Mesendoderm (in vitro differentiated cells): ENCODE measurements at regions not wholly inside any gene's neighbourhood (a gene's known extent, or its start where the extent isn't known, plus 50 kb on each side); places are given as distances from the start of the nearest gene placed in this dataset.
A peak's percentile ranks its signal among the peaks of the same experiment; 100 is the strongest.

Experiments used
- DNase-seq: peaks from one replicate; pipeline ENCODE4 v3.0.0; 2013
- H2AK5ac ChIP-seq: 2 replicates; pipeline ENCODE4 v1.6.1; 2013; ENCODE audit warnings: low read length, inconsistent platforms
- H2BK120ac ChIP-seq: 2 replicates; pipeline ENCODE4 v1.6.1; 2013; ENCODE audit warnings: low read depth, mild to moderate bottlenecking, low read length, moderate library complexity, mixed read lengths
- H2BK15ac ChIP-seq: replicated peaks from 2 replicates; pipeline ENCODE4 v1.6.1; 2013; ENCODE audit warnings: low read depth, mild to moderate bottlenecking, moderate library complexity
- H2BK5ac ChIP-seq: 2 replicates; pipeline ENCODE4 v1.6.1; 2013; ENCODE audit warnings: low read length, inconsistent platforms
- H3K18ac ChIP-seq: 2 replicates; pipeline ENCODE4 v1.6.1; 2013; ENCODE audit warnings: mild to moderate bottlenecking, low read length, mixed read lengths
- H3K23ac ChIP-seq: one replicate; pipeline ENCODE4 v1.6.1; 2013; ENCODE audit warnings: low read length
- H3K27ac ChIP-seq: 2 replicates; pipeline ENCODE4 v1.5.1; 2013; ENCODE audit warnings: low read depth, mild to moderate bottlenecking, inconsistent platforms, low read length, moderate library complexity
- H3K27me3 ChIP-seq: 2 replicates; pipeline ENCODE4 v1.6.1; 2013; ENCODE audit warnings: low read length, control low read depth, mild to moderate bottlenecking, inconsistent platforms; ENCODE audit not compliant: insufficient read depth, poor library complexity
- H3K36me3 ChIP-seq: 2 replicates; pipeline ENCODE4 v1.6.1; 2013; ENCODE audit warnings: low read length, inconsistent platforms; ENCODE audit not compliant: control insufficient read depth, insufficient read depth
- H3K4ac ChIP-seq: one replicate; pipeline ENCODE4 v1.6.1; 2013; ENCODE audit warnings: low read depth, mild to moderate bottlenecking, low read length, moderate library complexity
- H3K4me1 ChIP-seq: 2 replicates; pipeline ENCODE4 v1.6.1; 2013; ENCODE audit warnings: low read depth, low read length, inconsistent platforms; ENCODE audit not compliant: control insufficient read depth
- H3K4me2 ChIP-seq: 2 replicates; pipeline ENCODE4 v1.6.1; 2013; ENCODE audit warnings: low read length
- H3K4me3 ChIP-seq: 2 replicates; pipeline ENCODE4 v1.5.1; 2013; ENCODE audit warnings: mild to moderate bottlenecking, low read length
- H3K56ac ChIP-seq: one replicate; pipeline ENCODE4 v1.6.1; 2013; ENCODE audit warnings: low read length
- H3K79me1 ChIP-seq: 2 replicates; pipeline ENCODE4 v1.6.1; 2013; ENCODE audit warnings: low read length, inconsistent platforms
- H3K79me2 ChIP-seq: 2 replicates; pipeline ENCODE4 v1.6.1; 2013; ENCODE audit warnings: mild to moderate bottlenecking, low read length; ENCODE audit not compliant: control insufficient read depth, insufficient read depth
- H3K9ac ChIP-seq: 2 replicates; pipeline ENCODE4 v1.6.1; 2013; ENCODE audit warnings: low read length, inconsistent platforms
- H4K5ac ChIP-seq: one replicate; pipeline ENCODE4 v1.6.1; 2013; ENCODE audit warnings: low read length
- H4K8ac ChIP-seq: one replicate; pipeline ENCODE4 v1.6.1; 2013; ENCODE audit warnings: low read depth, mild to moderate bottlenecking, control low read depth, low read length, moderate library complexity
- WGBS: extraction: QIAGEN DNeasy Blood & Tissue Kit; methylation state at CpG from one replicate; pipeline ENCODE4 v1.1.7; 2013; ENCODE audit warnings: low lambda C conversion rate, missing lambda C conversion rate; ENCODE audit not compliant: insufficient coverage; ENCODE audit errors: extremely low coverage; 5-methylcytosine and 5-hydroxymethylcytosine counted together

GRCh38 chr16:86354641-86355513 is 155.4 kb upstream of the FOXF1 start:
- Histone ChIP-seq H3K56ac (no peak overlapping the region), H3K79me2 (no peaks in the 10 kb centered on the region), H3K4me2 (no peak overlapping the region), H3K18ac (no peak overlapping the region), H3K27ac (no peak overlapping the region), H2BK5ac (no peak overlapping the region), H3K4me1 (peaks cover 6% of the 10 kb centered on the region), H3K23ac (no peak overlapping the region), H4K8ac (no peak overlapping the region), H4K5ac (no peak overlapping the region), H3K9ac (no peak overlapping the region), H3K36me3 (no peaks in the 10 kb centered on the region), H2BK120ac (no peak overlapping the region), H3K27me3 (no peaks in the 10 kb centered on the region), H2BK15ac (no peak overlapping the region), H3K4me3 (no peak overlapping the region), H2AK5ac (no peak overlapping the region), H3K4ac (no peak overlapping the region), H3K79me1 (no peaks in the 10 kb centered on the region)
- WGBS, result no CpG with 5 or more reads among the region's 7 CpGs
- no peak for DNase-seq

DNA sequence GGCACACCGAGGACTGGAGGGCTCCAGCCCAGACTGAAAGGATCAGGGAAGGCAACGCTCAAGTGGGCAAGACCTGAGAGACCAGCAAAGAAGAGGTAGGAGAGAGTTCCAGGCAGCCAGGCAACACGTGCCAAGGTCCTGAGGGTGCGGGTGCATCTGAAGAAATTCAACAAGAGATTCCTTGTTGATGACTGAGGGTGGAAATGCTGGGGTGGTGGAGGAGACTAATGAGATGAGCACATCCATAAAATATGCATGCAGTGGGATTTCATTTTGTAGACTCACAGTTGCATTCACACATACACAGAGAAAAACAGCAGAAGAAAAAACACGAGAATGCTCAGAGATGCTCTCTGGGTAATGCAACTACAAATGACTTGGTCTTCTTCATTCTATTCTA is 154.8 kb upstream of the FOXF1 start:
- Histone ChIP-seq H3K79me2 (no peaks in the 10 kb centered on the region), H3K23ac (no peak overlapping the region), H3K18ac (no peak overlapping the region), H3K4ac (no peak overlapping the region), H3K4me3 (no peak overlapping the region), H3K36me3 (no peaks in the 10 kb centered on the region), H2BK15ac (no peak overlapping the region), H4K8ac (no peak overlapping the region), H2BK5ac (no peak overlapping the region), H3K56ac (no peak overlapping the region), H3K4me2 (no peak overlapping the region), H3K9ac (no peak overlapping the region), H3K4me1 (peaks cover 5% of the 10 kb centered on the region), H2AK5ac (no peak overlapping the region), H3K27me3 (no peaks in the 10 kb centered on the region), H2BK120ac (no peak overlapping the region), H3K27ac (no peak overlapping the region), H3K79me1 (no peaks in the 10 kb centered on the region), H4K5ac (no peak overlapping the region)
- DNase-seq, result no peak
- WGBS, result no CpG with 5 or more reads among the region's 5 CpGs

GRCh38 chr16:86355951-86356350 is 154.4 kb upstream of the FOXF1 start:
- no peaks in the 10 kb centered on the region for H3K36me3 ChIP-seq
- no peak overlapping the region for H2AK5ac ChIP-seq
- H2BK120ac ChIP-seq, result no peak overlapping the region
- no peak overlapping the region for H3K4me3 ChIP-seq
- H3K9ac ChIP-seq, result no peak overlapping the region
- H2BK5ac ChIP-seq, result no peak overlapping the region
- H3K18ac ChIP-seq, result no peak overlapping the region
- H3K79me1 ChIP-seq, result no peaks in the 10 kb centered on the region
- no peak overlapping the region for H4K5ac ChIP-seq
- no peak overlapping the region for H2BK15ac ChIP-seq
- no peak overlapping the region for H3K23ac ChIP-seq
- H3K4ac ChIP-seq, result no peak overlapping the region
- no peak overlapping the region for H3K27ac ChIP-seq
- peaks cover 5% of the 10 kb centered on the region for H3K4me1 ChIP-seq
- peak; percentile 45 for DNase-seq
- H3K79me2 ChIP-seq, result no peaks in the 10 kb centered on the region
- H3K27me3 ChIP-seq, result no peaks in the 10 kb centered on the region
- no CpG with 5 or more reads among the region's 3 CpGs for WGBS
- H4K8ac ChIP-seq, result no peak overlapping the region
- H3K56ac ChIP-seq, result no peak overlapping the region
- H3K4me2 ChIP-seq, result no peak overlapping the region

DNA sequence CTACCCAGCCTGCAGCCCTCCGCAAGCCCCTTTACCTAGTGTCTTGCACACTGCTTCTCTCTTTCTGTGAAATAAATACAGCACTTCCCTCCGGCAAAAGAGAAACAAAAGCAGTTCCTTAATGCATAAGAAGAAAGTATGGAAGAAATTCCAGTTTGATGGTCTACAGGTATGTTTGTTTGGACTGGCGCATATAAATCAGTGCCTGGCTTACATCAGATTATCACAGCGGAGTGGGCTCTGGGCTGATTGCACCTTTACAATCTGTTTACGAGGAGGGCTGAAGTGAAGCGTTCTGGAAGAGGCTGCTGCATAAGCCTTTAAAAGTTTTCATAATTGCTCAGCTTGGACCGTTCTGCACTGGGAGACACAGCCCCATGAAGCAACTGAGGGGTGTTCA is 153.5 kb upstream of the FOXF1 start:
- Histone ChIP-seq H3K79me1 (no peaks in the 10 kb centered on the region), H3K27me3 (no peaks in the 10 kb centered on the region), H3K4me2 (no peak overlapping the region), H3K4me3 (no peak overlapping the region), H4K5ac (no peak overlapping the region), H3K23ac (no peak overlapping the region), H3K36me3 (no peaks in the 10 kb centered on the region), H3K4ac (no peak overlapping the region), H3K4me1 (peaks cover 5% of the 10 kb centered on the region), H2BK5ac (no peak overlapping the region), H3K9ac (no peak overlapping the region), H3K79me2 (no peaks in the 10 kb centered on the region), H3K18ac (no peak overlapping the region), H2AK5ac (no peak overlapping the region), H2BK120ac (no peak overlapping the region), H2BK15ac (no peak overlapping the region), H3K27ac (no peak overlapping the region), H4K8ac (no peak overlapping the region), H3K56ac (no peak overlapping the region)
- WGBS, result no CpG with 5 or more reads among the region's 7 CpGs
- DNase-seq, result no peak

DNA sequence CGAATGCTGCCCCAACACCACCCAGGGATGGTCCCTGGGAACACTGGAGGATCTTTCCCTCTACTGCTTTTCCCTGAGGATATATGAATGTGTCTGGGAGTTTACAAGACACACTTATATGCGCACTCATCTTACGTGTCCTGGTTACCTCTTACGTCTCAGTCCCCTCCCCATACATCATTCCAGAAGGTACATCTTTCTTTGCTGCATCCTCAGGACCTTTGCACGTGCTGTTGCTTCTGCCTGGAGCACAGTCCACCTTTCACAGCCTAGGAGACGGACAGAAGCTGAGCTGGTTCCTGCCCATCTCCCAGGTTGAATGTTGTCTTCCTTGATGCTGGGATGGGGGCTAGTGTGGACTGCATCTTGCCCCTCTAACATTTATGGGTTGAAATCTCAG is 153.0 kb upstream of the FOXF1 start:
- Histone ChIP-seq H3K23ac (no peak overlapping the region), H2AK5ac (peak overlapping the region; percentile 48), H3K79me2 (no peaks in the 10 kb centered on the region), H3K4me2 (no peak overlapping the region), H3K27ac (no peak overlapping the region), H3K4me1 (peaks cover 5% of the 10 kb centered on the region), H2BK5ac (no peak overlapping the region), H4K8ac (no peak overlapping the region), H3K79me1 (no peaks in the 10 kb centered on the region), H3K56ac (no peak overlapping the region), H4K5ac (no peak overlapping the region), H2BK15ac (no peak overlapping the region), H3K4ac (no peak overlapping the region), H3K27me3 (no peaks in the 10 kb centered on the region), H3K36me3 (no peaks in the 10 kb centered on the region), H3K9ac (no peak overlapping the region), H3K18ac (no peak overlapping the region), H2BK120ac (no peak overlapping the region), H3K4me3 (no peak overlapping the region)
- no CpG with 5 or more reads among the region's 6 CpGs for WGBS
- DNase-seq, result no peak

DNA sequence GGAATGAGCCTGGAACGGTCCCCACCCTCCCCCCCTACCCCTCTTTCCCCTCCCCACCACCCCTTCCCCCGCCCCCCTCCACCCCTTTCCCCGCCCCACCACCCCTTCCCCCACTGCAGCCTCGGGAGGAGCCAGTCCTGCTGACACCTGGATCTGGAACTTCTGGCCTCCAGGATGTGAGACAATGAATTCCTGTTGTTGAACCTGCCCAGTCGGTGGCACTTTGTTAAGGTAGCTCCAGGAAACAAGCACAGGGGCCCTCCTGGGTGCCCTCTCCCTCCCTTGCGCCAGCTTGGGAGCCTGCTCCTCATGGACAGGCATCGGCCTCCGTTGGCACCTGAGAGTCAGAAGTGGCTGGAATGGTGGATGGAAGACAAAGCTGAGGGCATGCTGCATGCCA is 152.4 kb upstream of the FOXF1 start:
- Histone ChIP-seq H4K8ac (no peak overlapping the region), H2BK120ac (no peak overlapping the region), H3K4ac (no peak overlapping the region), H3K23ac (no peak overlapping the region), H3K4me1 (peaks cover 5% of the 10 kb centered on the region), H3K4me3 (no peak overlapping the region), H4K5ac (no peak overlapping the region), H2AK5ac (no peak overlapping the region), H3K18ac (no peak overlapping the region), H3K27me3 (no peaks in the 10 kb centered on the region), H3K9ac (no peak overlapping the region), H3K79me2 (no peaks in the 10 kb centered on the region), H2BK5ac (no peak overlapping the region), H3K56ac (no peak overlapping the region), H2BK15ac (no peak overlapping the region), H3K79me1 (no peaks in the 10 kb centered on the region), H3K27ac (no peak overlapping the region), H3K4me2 (no peak overlapping the region), H3K36me3 (no peaks in the 10 kb centered on the region)
- WGBS, result no CpG with 5 or more reads among the region's 8 CpGs
- DNase-seq, result no peak
